HEK293 (cell line): ENCODE measurements at regions not wholly inside any gene's neighbourhood (a gene's known extent, or its start where the extent isn't known, plus 50 kb on each side); places are given as distances from the start of the nearest gene placed in this dataset.

Experiments used
- CTCF ChIA-PET: fragments of 350-600 bp; formaldehyde crosslinking; extraction: SDS; loops from one replicate; lab custom pipeline; 2021; ENCODE audit warnings: antibody characterized with exemption; lab: Yijun Ruan, JAX
- POLR2A ChIA-PET: fragments of 300-600 bp; formaldehyde crosslinking; extraction: SDS; loops from one replicate; lab custom pipeline; 2020; ENCODE audit warnings: antibody characterized with exemption, inconsistent platforms; lab: Yijun Ruan, JAX
- H3K27ac ChIP-seq: fragments of 200-500 bp; sonication (Bioruptor generic); 2 replicates; pipeline ENCODE4 v1.5.1; 2014; ENCODE audit warnings: low read depth, low read length, control low read depth, inconsistent platforms; ENCODE audit errors: extremely low read depth
- H3K36me3 ChIP-seq, 2 experiments: fragments of 200-500 bp in 1 of 2; sonication (Bioruptor generic) in 1 of 2; 1 replicate in 1 of 2; 2 replicates in 1 of 2; pipeline ENCODE4 v1.5.1; 2014 to 2017; ENCODE audit warnings: inconsistent platforms in 2 of 2, low read length in 2 of 2; ENCODE audit not compliant: control insufficient read depth in 2 of 2, insufficient read depth in 1 of 2
- H3K4me1 ChIP-seq: fragments of 200-500 bp; sonication (Bioruptor generic); 2 replicates; pipeline ENCODE4 v1.5.1; 2014; ENCODE audit warnings: mild to moderate bottlenecking, low read length, inconsistent platforms; ENCODE audit not compliant: control insufficient read depth, insufficient read depth
- H3K4me3 ChIP-seq: 2 replicates; pipeline ENCODE4 v1.5.1; 2011; ENCODE audit warnings: low read depth, mild to moderate bottlenecking, control low read depth, low read length, moderate library complexity
- H3K9me3 ChIP-seq: fragments of 200-500 bp; sonication (Bioruptor generic); 2 replicates; pipeline ENCODE4 v1.5.1; 2014; ENCODE audit warnings: low read depth, low read length, inconsistent platforms; ENCODE audit not compliant: control insufficient read depth, insufficient read depth
- GLI2 ChIP-seq: fragments of 450-650 bp; formaldehyde crosslinking; IDR thresholded peaks from 2 replicates; pipeline ENCODE4; 2017; ENCODE audit warnings: missing biosample characterization, missing genetic modification characterization, low read depth, borderline replicate concordance
- KLF10 ChIP-seq: fragments of 450-650 bp; IDR thresholded peaks from 2 replicates; pipeline ENCODE4 v1.5.1; 2018; ENCODE audit warnings: missing biosample characterization, mild to moderate bottlenecking, missing genetic modification characterization
- KLF9 ChIP-seq: fragments of 450-650 bp; formaldehyde crosslinking; IDR thresholded peaks from 2 replicates; pipeline ENCODE4 v1.5.1; 2016; ENCODE audit warnings: missing biosample characterization, missing genetic modification characterization, low read depth
- PATZ1 ChIP-seq: fragments of 450-650 bp; formaldehyde crosslinking; IDR thresholded peaks from 2 replicates; pipeline ENCODE4 v1.5.1; 2016; ENCODE audit warnings: missing biosample characterization, missing genetic modification characterization
- SALL2 ChIP-seq: fragments of 450-650 bp; formaldehyde crosslinking; IDR thresholded peaks from 2 replicates; pipeline ENCODE4 v1.5.0; 2017; ENCODE audit warnings: missing biosample characterization, mild to moderate bottlenecking, missing genetic modification characterization, borderline replicate concordance
- TCF7L2 ChIP-seq: IDR thresholded peaks from 2 replicates; pipeline ENCODE4 v1.6.1; 2011; ENCODE audit warnings: low read depth, mild to moderate bottlenecking, inconsistent platforms, low read length, moderate library complexity, borderline replicate concordance
- YY1 ChIP-seq: fragments of 450-650 bp; formaldehyde crosslinking; IDR thresholded peaks from 2 replicates; pipeline ENCODE4 v1.5.1; 2018; ENCODE audit warnings: missing biosample characterization, missing genetic modification characterization
- ZBTB20 ChIP-seq: fragments of 450-650 bp; formaldehyde crosslinking; IDR thresholded peaks from 2 replicates; pipeline ENCODE4 v1.5.1; 2016; ENCODE audit warnings: missing biosample characterization, missing genetic modification characterization
- ZBTB7A ChIP-seq: fragments of 450-650 bp; formaldehyde crosslinking; IDR thresholded peaks from 2 replicates; pipeline ENCODE4 v1.5.1; 2016; ENCODE audit warnings: low read depth, missing biosample characterization, missing genetic modification characterization
- ZEB2 ChIP-seq: fragments of 450-650 bp; formaldehyde crosslinking; IDR thresholded peaks from 2 replicates; pipeline ENCODE4 v1.5.1; 2016; ENCODE audit warnings: missing biosample characterization, missing genetic modification characterization
- ZFP41 ChIP-seq: fragments of 450-650 bp; formaldehyde crosslinking; IDR thresholded peaks from 2 replicates; pipeline ENCODE4 v1.5.1; 2016; ENCODE audit warnings: missing biosample characterization, missing genetic modification characterization, borderline replicate concordance
- ZNF121 ChIP-seq: fragments of 450-650 bp; formaldehyde crosslinking; IDR thresholded peaks from 2 replicates; pipeline ENCODE4 v1.5.1; 2016; ENCODE audit warnings: missing biosample characterization, missing genetic modification characterization
- ZNF140 ChIP-seq: fragments of 450-650 bp; formaldehyde crosslinking; IDR thresholded peaks from 2 replicates; pipeline ENCODE4 v1.5.1; 2016; ENCODE audit warnings: missing biosample characterization, missing genetic modification characterization
- ZNF184 ChIP-seq: fragments of 450-650 bp; IDR thresholded peaks from 2 replicates; pipeline ENCODE4 v1.5.1; 2018; ENCODE audit warnings: missing biosample characterization, mild to moderate bottlenecking, missing genetic modification characterization
- ZNF221 ChIP-seq: fragments of 450-650 bp; formaldehyde crosslinking; IDR thresholded peaks from 2 replicates; pipeline ENCODE4 v1.5.1; 2017; ENCODE audit warnings: missing biosample characterization, missing genetic modification characterization, borderline replicate concordance
- ZNF223 ChIP-seq: fragments of 450-650 bp; formaldehyde crosslinking; IDR thresholded peaks from 2 replicates; pipeline ENCODE4 v1.5.1; 2016; ENCODE audit warnings: missing biosample characterization, missing genetic modification characterization
- ZNF324 ChIP-seq: fragments of 450-650 bp; formaldehyde crosslinking; IDR thresholded peaks from 2 replicates; pipeline ENCODE4 v1.5.1; 2016; ENCODE audit warnings: missing biosample characterization, missing genetic modification characterization
- ZNF335 ChIP-seq: fragments of 450-650 bp; formaldehyde crosslinking; conservative IDR thresholded peaks from 2 replicates; pipeline ENCODE4 v1.5.1; 2016; ENCODE audit warnings: missing biosample characterization, missing genetic modification characterization
- ZNF391 ChIP-seq: fragments of 450-650 bp; formaldehyde crosslinking; IDR thresholded peaks from 2 replicates; pipeline ENCODE4 v1.5.1; 2016; ENCODE audit warnings: low read depth, missing biosample characterization, missing genetic modification characterization, borderline replicate concordance
- ZNF423 ChIP-seq: fragments of 450-650 bp; formaldehyde crosslinking; IDR thresholded peaks from 2 replicates; pipeline ENCODE4 v1.5.1; 2016; ENCODE audit warnings: missing biosample characterization, missing genetic modification characterization
- ZNF501 ChIP-seq: fragments of 450-650 bp; formaldehyde crosslinking; IDR thresholded peaks from 2 replicates; pipeline ENCODE4 v1.5.1; 2016; ENCODE audit warnings: missing biosample characterization, missing genetic modification characterization
- ZNF518A ChIP-seq: fragments of 450-650 bp; formaldehyde crosslinking; conservative IDR thresholded peaks from 2 replicates; pipeline ENCODE4 v1.5.1; 2016; ENCODE audit warnings: low read depth, missing biosample characterization, missing genetic modification characterization
- ZNF521 ChIP-seq: fragments of 450-650 bp; formaldehyde crosslinking; IDR thresholded peaks from 2 replicates; pipeline ENCODE4 v1.5.1; 2017; ENCODE audit warnings: missing biosample characterization, mild to moderate bottlenecking, missing genetic modification characterization
- ZNF596 ChIP-seq: fragments of 450-650 bp; IDR thresholded peaks from 2 replicates; pipeline ENCODE4 v1.5.0; 2018; ENCODE audit warnings: missing biosample characterization, mild to moderate bottlenecking, missing genetic modification characterization, moderate library complexity
- ZNF623 ChIP-seq: fragments of 450-650 bp; formaldehyde crosslinking; IDR thresholded peaks from 2 replicates; pipeline ENCODE4 v1.5.1; 2016; ENCODE audit warnings: missing biosample characterization, missing genetic modification characterization
- ZNF837 ChIP-seq: fragments of 450-650 bp; formaldehyde crosslinking; IDR thresholded peaks from 2 replicates; pipeline ENCODE4 v1.5.1; 2016; ENCODE audit warnings: missing biosample characterization, missing genetic modification characterization
- ZSCAN16 ChIP-seq: fragments of 450-650 bp; formaldehyde crosslinking; IDR thresholded peaks from 2 replicates; pipeline ENCODE4 v1.5.1; 2016; ENCODE audit warnings: missing biosample characterization, missing genetic modification characterization
- TF ChIP-seq, protein P1 (sequence below): fragments of 450-650 bp; formaldehyde crosslinking; IDR thresholded peaks from 2 replicates; pipeline ENCODE4 v1.5.1; 2017; ENCODE audit warnings: missing biosample characterization, missing genetic modification characterization

DNA sequence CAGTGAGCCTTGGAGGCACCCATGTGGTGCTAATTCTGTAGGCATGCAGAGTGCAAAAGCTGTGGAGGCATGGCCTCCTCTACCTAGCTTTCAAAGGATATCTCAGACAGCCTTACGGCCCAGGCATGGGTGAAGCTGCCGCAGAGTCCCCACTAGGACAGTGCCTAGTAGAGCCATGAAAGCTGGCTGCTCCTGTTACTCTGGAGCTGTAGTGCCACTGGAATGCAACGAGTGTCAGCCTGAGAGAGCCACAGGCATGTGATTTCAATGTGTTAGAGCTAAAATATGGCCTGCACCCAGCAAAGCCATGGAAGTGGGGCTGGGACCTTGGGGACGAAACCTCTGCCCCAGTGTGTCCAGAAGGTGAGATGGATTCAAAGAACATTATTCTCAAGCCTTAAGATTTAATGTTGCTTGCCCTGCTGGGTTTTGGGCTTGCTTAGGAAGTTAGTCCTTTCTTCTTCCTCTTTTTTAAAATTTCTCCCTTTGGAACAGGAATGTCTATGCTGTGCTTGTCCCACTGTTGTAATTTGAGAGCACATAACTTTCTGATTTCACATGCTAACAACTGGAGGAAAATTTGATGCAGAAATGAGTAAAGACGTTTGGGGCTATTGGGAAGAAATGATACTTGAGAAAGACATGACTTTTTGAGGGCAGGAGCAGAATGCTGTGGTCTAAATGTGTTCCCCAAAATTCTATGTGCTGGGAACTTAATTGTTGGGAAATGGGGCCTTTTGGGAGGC is 298.4 kb downstream of the PSAT1 start:
- no peak overlapping the region for H3K27ac ChIP-seq
- no peak overlapping the region for H3K4me3 ChIP-seq
- no peaks in the 10 kb centered on the region for H3K4me1 ChIP-seq
- TF ChIP-seq ZNF391 (no peak), ZNF501 (tag by site-specific recombination) (no peak), YY1 (tag by site-specific recombination) (no peak), TCF7L2 (no peak), SALL2 (tag by site-specific recombination) (no peak), ZFP41 (tag by site-specific recombination) (no peak), ZNF623 (tag by site-specific recombination) (no peak), ZNF596 (tag by site-specific recombination) (no peak), ZNF423 (tag by site-specific recombination) (no peak), ZNF140 (no peak), ZEB2 (tag by site-specific recombination) (no peak), ZNF521 (no peak), ZNF223 (tag by site-specific recombination) (no peak), ZNF335 (tag by site-specific recombination) (no peak), ZNF837 (tag by site-specific recombination) (no peak), PATZ1 (no peak), KLF9 (no peak), KLF10 (tag by site-specific recombination) (no peak)
- TF ChIP-seq, protein P1, sequence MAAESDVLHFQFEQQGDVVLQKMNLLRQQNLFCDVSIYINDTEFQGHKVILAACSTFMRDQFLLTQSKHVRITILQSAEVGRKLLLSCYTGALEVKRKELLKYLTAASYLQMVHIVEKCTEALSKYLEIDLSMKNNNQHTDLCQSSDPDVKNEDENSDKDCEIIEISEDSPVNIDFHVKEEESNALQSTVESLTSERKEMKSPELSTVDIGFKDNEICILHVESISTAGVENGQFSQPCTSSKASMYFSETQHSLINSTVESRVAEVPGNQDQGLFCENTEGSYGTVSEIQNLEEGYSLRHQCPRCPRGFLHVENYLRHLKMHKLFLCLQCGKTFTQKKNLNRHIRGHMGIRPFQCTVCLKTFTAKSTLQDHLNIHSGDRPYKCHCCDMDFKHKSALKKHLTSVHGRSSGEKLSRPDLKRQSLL: no peak
- H3K9me3 ChIP-seq: no peaks in the 10 kb centered on the region
- POLR2A ChIA-PET: no interaction called here
- CTCF ChIA-PET: no interaction called here
- no peaks in the 10 kb centered on the region for H3K36me3 ChIP-seq

DNA sequence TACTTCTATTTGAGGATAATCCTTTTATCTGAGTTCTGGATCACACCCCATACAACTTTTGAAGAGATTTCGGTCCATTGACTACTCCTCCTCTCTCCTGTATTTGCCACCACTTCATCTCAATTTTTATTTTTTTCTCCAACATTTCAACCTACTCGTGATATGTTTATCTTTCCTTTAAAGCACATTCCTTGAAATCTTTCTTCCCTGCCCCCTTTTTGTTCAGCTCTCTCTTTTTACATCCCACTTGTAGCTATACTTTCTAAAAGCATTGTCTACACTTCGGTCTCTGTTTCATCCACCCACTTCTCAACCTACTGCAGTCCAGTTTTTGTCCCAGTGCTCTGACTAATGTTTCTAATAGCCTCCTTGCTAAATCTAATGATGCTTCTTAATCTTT is 299.4 kb downstream of the PSAT1 start:
- no peaks in the 10 kb centered on the region for H3K36me3 ChIP-seq
- no peaks in the 10 kb centered on the region for H3K4me1 ChIP-seq
- H3K4me3 ChIP-seq: no peak overlapping the region
- ChIA-PET POLR2A (no interaction called here), CTCF (interaction anchor here (1.4 kb wide), 1 partner anchor 157 kb away, joined by 4 read pairs; no protein-coding TSS in a partner anchor)
- H3K27ac ChIP-seq: no peak overlapping the region
- no peaks in the 10 kb centered on the region for H3K9me3 ChIP-seq
- TF ChIP-seq ZBTB7A (tag by site-specific recombination) (no peak), ZNF501 (tag by site-specific recombination) (no peak), ZNF221 (tag by site-specific recombination) (no peak), ZSCAN16 (tag by site-specific recombination) (no peak), GLI2 (tag by site-specific recombination) (no peak), ZNF121 (no peak), ZBTB20 (tag by site-specific recombination) (no peak), ZNF324 (tag by site-specific recombination) (no peak), ZNF184 (tag by site-specific recombination) (no peak), ZNF518A (tag by site-specific recombination) (no peak)
